BE2C (cell line): ENCODE measurements at regions not wholly inside any gene's neighbourhood (a gene's known extent, or its start where the extent isn't known, plus 50 kb on each side); places are given as distances from the start of the nearest gene placed in this dataset.

ENCODE experiments used
- DNase-seq: peaks from one replicate; pipeline ENCODE4 v3.0.0-alpha.2; 2020
- H3K27me3 ChIP-seq: fragments of 250-450 bp; sonication (Bioruptor Pico); 2 replicates; pipeline ENCODE4 v1.5.1; 2020; ENCODE audit warnings: mild to moderate bottlenecking
- H3K36me3 ChIP-seq: fragments of 250-450 bp; sonication (Bioruptor Pico); 2 replicates; pipeline ENCODE4 v1.5.1; 2020; ENCODE audit warnings: mild to moderate bottlenecking
- H3K4me1 ChIP-seq: fragments of 250-450 bp; sonication (Bioruptor Pico); 2 replicates; pipeline ENCODE4 v1.5.1; 2020
- H3K4me3 ChIP-seq: 2 replicates; pipeline ENCODE4 v1.5.1; 2011; ENCODE audit warnings: low read depth, low read length
- H3K9me3 ChIP-seq: fragments of 250-450 bp; sonication (Bioruptor Pico); 2 replicates; pipeline ENCODE4 v1.5.1; 2020
- TF ChIP-seq, protein P1 (sequence below): IDR thresholded peaks from 2 replicates; pipeline ENCODE4 v1.5.1; 2012; ENCODE audit warnings: mild to moderate bottlenecking, low read depth, low read length

DNA sequence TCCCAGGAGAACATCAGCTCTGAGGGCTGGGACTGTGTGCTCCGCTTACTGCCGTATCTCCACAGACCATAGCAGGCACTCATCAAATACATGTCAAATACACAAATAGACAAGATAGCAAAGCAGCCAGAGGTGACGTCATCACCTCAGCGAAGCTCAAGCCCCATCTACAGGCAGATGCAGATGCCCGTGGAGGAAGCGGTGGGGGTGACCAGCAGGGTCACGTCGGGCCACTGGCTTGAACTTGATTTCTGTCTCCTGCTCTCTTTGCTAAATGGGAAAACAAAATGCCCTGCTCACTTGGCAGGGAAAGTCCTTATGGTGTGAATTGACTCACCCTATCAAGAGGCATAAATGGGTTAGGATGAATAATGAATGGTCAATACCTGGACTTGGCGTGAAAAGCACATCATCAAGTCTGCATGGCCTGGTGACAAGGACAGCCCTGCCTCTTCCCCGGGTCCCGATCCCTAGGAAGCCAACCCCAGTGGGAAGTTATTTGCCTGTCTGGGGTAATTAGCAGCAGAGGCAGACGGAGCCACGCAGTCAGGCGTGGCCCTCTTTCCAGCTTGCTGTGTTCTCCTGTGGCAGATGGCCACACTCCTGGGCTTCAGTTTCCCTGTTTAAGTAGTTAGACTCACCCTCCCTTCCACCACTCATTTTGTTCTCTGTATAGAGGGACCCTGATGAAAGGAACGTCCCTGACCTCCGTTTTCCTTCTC lies 536.0 kb downstream of the NPHP4 start:
- H3K4me3 ChIP-seq = no peak overlapping the region
- no peaks in the 10 kb centered on the region for H3K36me3 ChIP-seq
- no peaks in the 10 kb centered on the region for H3K27me3 ChIP-seq
- TF ChIP-seq, protein P1, sequence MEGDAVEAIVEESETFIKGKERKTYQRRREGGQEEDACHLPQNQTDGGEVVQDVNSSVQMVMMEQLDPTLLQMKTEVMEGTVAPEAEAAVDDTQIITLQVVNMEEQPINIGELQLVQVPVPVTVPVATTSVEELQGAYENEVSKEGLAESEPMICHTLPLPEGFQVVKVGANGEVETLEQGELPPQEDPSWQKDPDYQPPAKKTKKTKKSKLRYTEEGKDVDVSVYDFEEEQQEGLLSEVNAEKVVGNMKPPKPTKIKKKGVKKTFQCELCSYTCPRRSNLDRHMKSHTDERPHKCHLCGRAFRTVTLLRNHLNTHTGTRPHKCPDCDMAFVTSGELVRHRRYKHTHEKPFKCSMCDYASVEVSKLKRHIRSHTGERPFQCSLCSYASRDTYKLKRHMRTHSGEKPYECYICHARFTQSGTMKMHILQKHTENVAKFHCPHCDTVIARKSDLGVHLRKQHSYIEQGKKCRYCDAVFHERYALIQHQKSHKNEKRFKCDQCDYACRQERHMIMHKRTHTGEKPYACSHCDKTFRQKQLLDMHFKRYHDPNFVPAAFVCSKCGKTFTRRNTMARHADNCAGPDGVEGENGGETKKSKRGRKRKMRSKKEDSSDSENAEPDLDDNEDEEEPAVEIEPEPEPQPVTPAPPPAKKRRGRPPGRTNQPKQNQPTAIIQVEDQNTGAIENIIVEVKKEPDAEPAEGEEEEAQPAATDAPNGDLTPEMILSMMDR = no peak
- peak; percentile 32 for DNase-seq
- no peaks in the 10 kb centered on the region for H3K4me1 ChIP-seq
- no peaks in the 10 kb centered on the region for H3K9me3 ChIP-seq

DNA sequence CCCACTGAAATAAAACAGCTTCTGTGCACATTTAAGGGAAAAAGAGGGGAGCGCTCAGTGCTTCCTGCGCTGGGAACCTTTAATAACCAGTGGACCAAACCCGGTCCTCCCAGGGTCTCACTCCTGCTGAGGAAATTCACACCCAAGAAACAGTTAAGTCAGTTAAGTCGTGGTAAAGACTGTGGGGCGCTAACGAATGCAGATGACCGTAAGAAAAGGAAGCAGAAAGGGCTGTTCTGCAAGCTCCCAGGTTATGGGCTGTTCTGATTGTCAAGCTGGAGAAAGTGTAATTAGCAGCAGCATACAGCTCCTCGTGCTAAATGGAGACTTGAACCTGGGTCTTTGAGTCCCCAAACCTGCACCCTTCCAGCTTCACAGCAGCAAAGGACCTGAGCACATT lies 536.6 kb downstream of the NPHP4 start:
- no peaks in the 10 kb centered on the region for H3K36me3 ChIP-seq
- no peaks in the 10 kb centered on the region for H3K27me3 ChIP-seq
- DNase-seq = no peak
- H3K9me3 ChIP-seq = no peaks in the 10 kb centered on the region
- TF ChIP-seq, protein P1 = no peak
- H3K4me1 ChIP-seq = no peaks in the 10 kb centered on the region
- H3K4me3 ChIP-seq = no peak overlapping the region

DNA sequence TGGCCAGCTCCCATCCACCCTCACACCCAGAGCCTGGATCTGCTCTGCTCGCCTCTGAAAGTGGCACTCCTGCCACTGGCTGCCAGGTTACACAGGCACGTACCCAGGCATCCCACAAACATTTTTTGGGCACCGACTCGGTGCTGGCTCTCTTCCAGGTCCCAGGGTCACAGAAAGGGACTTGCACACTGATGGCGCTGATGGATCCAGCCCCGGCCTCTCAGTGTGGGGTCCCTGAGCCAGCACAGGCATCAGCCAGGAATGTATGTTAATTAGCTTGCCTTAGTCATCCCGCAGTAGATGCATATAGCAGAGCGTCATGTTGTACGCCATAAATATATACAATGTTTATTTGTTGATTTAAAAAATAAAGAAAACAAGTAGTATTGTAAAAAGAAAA lies 537.2 kb downstream of the NPHP4 start:
- Histone ChIP-seq H3K9me3 (no peaks in the 10 kb centered on the region), H3K4me3 (no peak overlapping the region), H3K27me3 (no peaks in the 10 kb centered on the region), H3K4me1 (no peaks in the 10 kb centered on the region), H3K36me3 (no peaks in the 10 kb centered on the region)
- TF ChIP-seq, protein P1 = no peak
- no peak for DNase-seq

DNA sequence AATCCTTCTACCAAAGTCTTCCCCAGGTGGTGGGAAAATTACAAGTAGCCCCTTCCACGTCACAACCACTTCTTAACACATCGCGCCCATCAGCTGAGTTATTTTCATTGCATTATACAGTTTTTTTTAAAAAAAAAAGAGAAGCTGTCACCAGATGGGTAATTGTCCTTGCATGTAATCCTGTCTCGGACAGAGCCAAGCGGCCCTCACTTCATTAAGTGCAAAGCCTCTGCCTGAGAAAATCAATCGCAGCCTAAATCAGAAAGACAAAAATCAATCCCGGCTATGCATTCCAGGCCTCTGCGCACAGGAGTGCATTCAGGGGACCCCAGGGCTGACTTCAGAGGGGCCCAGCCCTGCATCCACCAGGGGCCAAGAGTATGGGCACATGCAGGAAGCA lies 538.9 kb downstream of the NPHP4 start:
- Histone ChIP-seq H3K27me3 (no peaks in the 10 kb centered on the region), H3K36me3 (no peaks in the 10 kb centered on the region), H3K4me1 (no peaks in the 10 kb centered on the region), H3K9me3 (no peaks in the 10 kb centered on the region), H3K4me3 (no peak overlapping the region)
- DNase-seq = no peak
- TF ChIP-seq, protein P1 = no peak

DNA sequence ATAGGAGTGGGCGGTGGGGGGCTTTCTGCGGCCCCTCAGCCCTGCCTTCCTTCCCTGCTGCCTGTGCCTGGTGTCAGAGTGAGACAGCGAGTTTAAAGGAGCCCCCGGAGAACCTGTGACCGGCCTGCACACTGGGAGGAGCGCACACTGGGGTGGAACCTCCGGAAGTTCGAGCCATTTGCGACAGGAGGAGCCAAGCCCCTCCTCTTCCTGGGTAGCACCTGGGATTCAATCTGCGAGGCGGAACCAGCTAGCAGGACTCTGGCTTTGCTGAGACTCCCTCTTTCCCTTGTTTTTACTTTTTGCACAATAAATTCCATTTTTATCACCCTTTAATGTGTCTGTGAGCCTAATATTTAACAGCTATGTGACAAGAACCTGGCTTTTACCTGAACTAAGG lies 540.6 kb downstream of the NPHP4 start:
- H3K36me3 ChIP-seq = no peaks in the 10 kb centered on the region
- no peaks in the 10 kb centered on the region for H3K9me3 ChIP-seq
- no peaks in the 10 kb centered on the region for H3K4me1 ChIP-seq
- TF ChIP-seq, protein P1 = no peak
- H3K27me3 ChIP-seq = no peaks in the 10 kb centered on the region
- DNase-seq = no peak
- H3K4me3 ChIP-seq = no peak overlapping the region

DNA sequence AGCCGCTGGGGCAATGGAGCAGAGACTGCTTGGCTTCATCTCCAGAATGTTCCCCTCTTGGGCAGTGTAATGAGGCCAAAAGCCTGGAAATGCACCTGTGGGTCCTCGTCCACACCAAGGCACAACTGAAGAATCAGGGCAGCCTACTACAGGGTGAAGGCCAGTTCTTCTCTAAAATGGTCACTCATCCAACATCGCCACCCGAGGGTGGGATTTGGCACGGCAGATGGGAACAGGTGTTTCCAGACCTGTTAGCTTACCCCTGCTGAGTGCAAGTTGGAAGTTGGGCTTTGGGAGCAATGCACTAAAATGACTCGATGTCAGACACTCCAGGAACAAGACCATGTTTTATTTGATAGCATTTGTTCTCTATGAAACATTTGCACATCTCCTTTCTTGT lies 543.7 kb downstream of the NPHP4 start:
- no peak overlapping the region for H3K4me3 ChIP-seq
- TF ChIP-seq, protein P1 = no peak
- no peak for DNase-seq
- no peaks in the 10 kb centered on the region for H3K9me3 ChIP-seq
- H3K27me3 ChIP-seq = no peaks in the 10 kb centered on the region
- H3K4me1 ChIP-seq = no peaks in the 10 kb centered on the region
- H3K36me3 ChIP-seq = no peaks in the 10 kb centered on the region
